ENCODE measurements at regions not wholly inside any gene's neighbourhood (a gene's known extent, or its start where the extent isn't known, plus 50 kb on each side); places are given as distances from the start of the nearest gene placed in this dataset.

DNA sequence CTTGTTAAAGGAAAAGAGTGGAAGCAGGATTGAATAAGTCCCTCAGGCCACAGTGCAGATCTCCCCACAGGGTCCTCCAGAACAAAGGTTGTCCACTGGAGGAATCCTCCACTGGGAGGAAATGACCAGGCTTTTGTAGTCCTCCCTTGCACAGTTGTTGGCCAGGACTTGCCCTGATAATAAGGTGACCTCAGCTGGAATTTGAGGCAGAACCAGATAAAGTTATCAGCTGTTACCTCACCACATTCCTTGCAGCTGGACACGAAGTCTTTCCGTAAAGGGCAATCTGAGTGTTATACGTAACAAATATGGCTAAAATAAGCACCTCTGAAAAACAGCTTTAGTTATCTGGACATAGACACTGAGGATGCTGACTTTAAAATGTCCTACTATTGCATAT lies 83.5 kb upstream of the NAALADL2 start:
- TF ChIP-seq, protein P1, sequence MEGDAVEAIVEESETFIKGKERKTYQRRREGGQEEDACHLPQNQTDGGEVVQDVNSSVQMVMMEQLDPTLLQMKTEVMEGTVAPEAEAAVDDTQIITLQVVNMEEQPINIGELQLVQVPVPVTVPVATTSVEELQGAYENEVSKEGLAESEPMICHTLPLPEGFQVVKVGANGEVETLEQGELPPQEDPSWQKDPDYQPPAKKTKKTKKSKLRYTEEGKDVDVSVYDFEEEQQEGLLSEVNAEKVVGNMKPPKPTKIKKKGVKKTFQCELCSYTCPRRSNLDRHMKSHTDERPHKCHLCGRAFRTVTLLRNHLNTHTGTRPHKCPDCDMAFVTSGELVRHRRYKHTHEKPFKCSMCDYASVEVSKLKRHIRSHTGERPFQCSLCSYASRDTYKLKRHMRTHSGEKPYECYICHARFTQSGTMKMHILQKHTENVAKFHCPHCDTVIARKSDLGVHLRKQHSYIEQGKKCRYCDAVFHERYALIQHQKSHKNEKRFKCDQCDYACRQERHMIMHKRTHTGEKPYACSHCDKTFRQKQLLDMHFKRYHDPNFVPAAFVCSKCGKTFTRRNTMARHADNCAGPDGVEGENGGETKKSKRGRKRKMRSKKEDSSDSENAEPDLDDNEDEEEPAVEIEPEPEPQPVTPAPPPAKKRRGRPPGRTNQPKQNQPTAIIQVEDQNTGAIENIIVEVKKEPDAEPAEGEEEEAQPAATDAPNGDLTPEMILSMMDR (IDR thresholded peaks at IDR 0.05) = no peak
- TF ChIP-seq POLR2A (IDR thresholded peaks at IDR 0.05) = no peak

Data from vagina (tissue), 2 donors.